Epithelial cell of esophagus (primary cell): ENCODE measurements at regions not wholly inside any gene's neighbourhood (a gene's known extent, or its start where the extent isn't known, plus 50 kb on each side); places are given as distances from the start of the nearest gene placed in this dataset.

Source experiments
- DNase-seq: peaks from one replicate; pipeline ENCODE4 v3.0.0; 2010; ENCODE audit warnings: low read depth
- H3K4me3 ChIP-seq: 2 replicates; pipeline ENCODE4 v1.5.1; 2011; ENCODE audit warnings: mild to moderate bottlenecking, low read length, control low read depth
- TF ChIP-seq, protein P1 (sequence below): IDR thresholded peaks from 2 replicates; pipeline ENCODE4 v1.5.1; 2011; ENCODE audit warnings: low read depth, mild to moderate bottlenecking, low read length, control low read depth, inconsistent platforms; ENCODE audit not compliant: insufficient read depth; ENCODE audit errors: missing control alignments

DNA sequence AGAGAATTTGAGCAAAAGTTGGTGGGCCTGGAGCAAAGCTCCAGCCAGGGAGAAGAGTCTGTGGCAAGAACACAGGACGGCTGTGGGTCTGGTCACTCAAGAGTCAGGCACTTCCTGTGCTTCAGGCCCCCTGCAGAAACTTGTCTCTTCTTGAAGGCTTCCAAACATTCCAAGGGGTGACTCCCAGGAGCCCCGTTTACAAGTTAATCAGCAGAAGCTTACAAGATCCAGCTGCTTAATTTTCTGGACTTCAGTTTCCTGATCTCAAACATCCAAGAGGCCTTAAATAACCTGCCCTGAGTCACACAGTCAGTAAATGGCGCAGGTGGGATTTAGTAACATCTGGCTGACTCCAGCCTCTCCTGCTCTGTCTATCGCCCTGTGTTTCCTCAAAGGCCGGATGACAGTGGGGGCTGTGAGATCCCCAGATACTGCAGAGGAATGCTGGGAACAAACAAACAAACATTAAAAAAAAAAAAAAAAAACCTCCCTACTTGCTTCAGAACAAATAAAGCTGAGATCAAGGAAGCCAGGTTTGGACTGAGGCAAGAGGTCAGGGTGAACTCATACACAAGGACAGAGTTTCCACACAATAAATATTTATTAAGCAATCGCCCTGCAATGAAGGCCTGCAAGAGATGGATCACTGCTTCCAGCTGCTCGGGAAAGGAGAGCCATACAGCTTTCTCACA lies 175.4 kb upstream of the RFC3 start:
- no peak overlapping the region for H3K4me3 ChIP-seq
- DNase-seq, result peak; percentile 90
- TF ChIP-seq, protein P1, sequence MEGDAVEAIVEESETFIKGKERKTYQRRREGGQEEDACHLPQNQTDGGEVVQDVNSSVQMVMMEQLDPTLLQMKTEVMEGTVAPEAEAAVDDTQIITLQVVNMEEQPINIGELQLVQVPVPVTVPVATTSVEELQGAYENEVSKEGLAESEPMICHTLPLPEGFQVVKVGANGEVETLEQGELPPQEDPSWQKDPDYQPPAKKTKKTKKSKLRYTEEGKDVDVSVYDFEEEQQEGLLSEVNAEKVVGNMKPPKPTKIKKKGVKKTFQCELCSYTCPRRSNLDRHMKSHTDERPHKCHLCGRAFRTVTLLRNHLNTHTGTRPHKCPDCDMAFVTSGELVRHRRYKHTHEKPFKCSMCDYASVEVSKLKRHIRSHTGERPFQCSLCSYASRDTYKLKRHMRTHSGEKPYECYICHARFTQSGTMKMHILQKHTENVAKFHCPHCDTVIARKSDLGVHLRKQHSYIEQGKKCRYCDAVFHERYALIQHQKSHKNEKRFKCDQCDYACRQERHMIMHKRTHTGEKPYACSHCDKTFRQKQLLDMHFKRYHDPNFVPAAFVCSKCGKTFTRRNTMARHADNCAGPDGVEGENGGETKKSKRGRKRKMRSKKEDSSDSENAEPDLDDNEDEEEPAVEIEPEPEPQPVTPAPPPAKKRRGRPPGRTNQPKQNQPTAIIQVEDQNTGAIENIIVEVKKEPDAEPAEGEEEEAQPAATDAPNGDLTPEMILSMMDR, result no peak

DNA sequence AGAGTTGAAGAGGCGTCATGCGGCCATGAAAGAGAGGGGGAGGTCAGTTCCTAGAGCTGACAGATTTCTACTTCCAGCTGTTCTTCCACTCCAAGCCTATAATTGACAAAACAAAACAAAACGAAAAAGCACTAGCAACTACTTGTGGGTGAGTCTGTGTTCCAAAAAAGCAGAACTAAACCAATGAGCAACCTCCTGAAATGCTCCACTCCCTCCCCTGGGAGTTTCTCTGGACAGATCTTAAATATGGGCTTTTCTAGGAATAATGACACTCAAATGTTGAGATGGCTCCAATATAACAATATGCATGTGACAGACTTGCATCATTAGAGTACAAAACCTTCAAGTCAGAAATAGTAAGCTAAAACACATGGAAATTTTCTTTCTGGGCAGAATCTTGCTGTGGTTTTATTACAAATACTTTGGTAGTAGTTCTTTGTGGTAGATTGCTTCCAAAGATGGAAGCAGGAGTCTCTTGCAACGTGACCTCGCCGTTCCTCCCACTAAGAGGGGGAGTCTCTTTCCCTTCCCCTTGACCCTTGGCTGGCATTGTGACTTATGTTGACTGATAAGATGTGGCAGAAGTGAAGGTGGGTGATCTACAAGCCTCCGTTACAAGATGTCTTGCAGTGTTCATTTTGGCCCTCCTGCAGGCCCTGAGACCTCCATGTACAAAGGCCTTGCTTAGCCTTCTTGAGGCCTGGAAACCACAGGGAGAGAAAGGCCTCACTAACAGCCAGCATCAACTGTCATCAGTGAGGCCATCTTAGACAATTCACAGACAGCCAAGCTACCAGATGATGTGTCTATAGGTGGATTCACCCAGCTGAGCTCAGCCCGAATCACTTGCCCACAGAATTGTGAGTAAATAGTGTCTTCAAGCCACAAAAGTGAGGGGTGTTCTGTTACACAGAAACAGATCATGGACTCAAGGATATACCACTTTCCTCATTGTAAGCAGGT lies 173.1 kb upstream of the RFC3 start:
- TF ChIP-seq, protein P1, result no peak
- peak; percentile 27 for DNase-seq
- no peak overlapping the region for H3K4me3 ChIP-seq

DNA sequence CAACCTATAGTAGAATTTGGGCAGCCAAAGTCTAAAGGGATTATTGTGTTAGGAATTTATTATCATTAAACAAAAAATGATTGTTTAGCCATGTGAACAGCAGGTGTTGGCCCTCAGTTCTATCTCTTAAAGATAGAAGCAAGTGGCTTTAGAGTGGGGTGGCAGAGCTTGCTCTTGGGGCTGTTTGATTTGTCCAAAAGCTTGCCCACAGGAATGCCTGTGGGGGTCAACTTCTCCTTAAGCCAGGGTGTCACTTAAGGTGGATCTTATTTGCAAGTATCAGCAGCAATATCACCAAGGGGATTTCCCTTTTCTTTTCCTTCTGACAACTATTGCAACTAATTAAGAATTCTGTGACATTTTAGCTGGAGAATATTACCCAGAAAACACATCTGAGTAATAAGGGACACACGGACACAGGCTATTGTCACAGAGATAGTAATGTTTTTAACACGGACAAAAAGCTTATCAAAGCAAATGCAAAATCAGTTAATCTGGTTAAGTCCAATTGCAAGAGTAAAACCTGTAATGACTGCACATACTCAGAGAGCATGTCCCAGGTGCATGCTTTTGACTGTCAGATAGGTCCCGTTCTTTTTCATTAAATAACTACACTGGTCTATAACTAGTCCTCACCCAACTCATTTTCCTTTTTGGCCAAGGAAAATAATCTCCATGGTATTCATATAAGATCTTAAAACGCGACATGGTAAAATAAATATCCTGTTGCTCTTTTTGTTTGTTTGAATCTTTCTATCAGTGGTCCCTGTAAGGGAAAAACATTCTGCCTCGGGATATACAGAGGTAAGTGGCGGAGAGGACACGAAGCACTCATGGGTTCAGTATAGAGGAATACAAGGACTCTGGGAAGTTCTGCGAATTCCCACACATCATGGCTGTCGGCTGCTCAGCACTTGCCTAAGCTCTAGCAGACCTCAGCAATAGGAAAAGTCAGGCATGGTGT lies 172.1 kb upstream of the RFC3 start:
- no peak overlapping the region for H3K4me3 ChIP-seq
- no peak for DNase-seq
- TF ChIP-seq, protein P1, result no peak

DNA sequence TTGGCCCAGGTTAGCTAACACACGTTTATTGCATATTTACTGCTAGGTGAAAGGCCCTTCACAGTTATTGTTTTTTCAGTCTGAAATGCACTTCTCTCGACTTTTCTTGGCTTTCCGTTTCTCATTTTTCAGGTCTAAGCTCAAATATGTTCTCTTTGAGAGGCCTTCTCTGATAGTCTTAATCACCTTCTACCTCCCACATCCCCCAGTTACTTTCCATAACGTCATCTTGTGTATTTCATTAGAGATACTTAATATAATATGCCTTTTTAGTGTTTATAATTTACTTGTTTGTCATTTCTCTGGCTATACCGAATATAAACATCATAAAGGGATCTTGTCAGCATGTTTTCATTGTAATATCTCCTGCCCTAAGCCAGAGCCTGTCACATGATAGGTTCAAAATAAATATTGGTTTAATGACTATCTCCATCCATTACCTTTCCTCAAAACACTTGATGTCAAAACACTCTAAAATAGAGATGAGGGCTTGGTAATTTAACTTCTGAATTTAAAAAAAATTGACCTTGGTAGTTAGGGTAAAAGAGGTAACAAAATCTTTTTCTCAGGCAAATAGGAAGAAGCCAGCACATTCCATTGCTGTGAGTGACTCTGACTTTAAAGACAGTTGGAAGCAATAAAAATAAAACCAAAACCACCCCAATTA lies 168.6 kb upstream of the RFC3 start:
- DNase-seq, result no peak
- TF ChIP-seq, protein P1, result no peak

DNA sequence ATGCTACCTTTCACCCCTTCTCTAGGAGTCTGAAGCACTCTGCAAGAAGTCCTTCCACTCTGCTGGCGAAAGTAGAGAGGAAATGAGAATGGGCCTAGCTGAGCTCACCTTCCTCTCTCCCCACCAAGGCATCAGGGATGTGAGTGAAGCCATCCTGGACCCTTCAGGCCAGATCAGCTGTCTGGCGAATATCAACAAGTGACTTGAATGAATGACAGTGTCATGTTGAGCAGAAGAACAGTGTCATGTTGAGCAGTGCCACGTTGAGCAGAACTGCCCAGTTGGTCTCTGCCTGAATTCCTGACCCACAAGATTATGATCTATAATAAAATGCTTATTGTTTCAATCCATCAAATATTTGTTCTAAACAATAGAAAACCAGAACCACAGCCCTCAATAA lies 166.2 kb upstream of the RFC3 start:
- no peak for DNase-seq
- no peak overlapping the region for H3K4me3 ChIP-seq
- TF ChIP-seq, protein P1, result no peak

More for the DNA sequence above, 168.6 kb upstream of the RFC3 start:
- H3K4me3 ChIP-seq, result no peak overlapping the region

DNA sequence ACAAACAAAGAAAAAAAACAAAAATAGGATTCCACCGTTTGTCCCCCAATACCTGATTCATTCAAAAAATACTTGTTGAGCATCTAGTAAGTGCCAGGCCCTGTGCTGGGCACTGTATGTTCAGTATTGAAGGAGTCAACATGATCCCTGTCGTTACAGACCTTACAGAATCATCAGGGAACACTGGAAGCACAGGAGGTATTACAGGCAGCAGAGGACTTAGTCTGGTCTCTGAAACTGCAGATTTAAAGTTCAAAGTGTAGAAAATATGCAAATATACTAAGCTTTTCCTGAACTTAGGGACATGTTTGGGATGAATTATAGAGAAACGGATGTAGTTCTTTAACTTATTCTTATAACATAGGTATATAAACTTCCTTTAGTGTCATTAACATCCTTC lies 160.7 kb upstream of the RFC3 start:
- no peak for DNase-seq
- TF ChIP-seq, protein P1, result no peak
- no peak overlapping the region for H3K4me3 ChIP-seq
